ENCODE measurements at regions not wholly inside any gene's neighbourhood (a gene's known extent, or its start where the extent isn't known, plus 50 kb on each side); places are given as distances from the start of the nearest gene placed in this dataset.

DNA sequence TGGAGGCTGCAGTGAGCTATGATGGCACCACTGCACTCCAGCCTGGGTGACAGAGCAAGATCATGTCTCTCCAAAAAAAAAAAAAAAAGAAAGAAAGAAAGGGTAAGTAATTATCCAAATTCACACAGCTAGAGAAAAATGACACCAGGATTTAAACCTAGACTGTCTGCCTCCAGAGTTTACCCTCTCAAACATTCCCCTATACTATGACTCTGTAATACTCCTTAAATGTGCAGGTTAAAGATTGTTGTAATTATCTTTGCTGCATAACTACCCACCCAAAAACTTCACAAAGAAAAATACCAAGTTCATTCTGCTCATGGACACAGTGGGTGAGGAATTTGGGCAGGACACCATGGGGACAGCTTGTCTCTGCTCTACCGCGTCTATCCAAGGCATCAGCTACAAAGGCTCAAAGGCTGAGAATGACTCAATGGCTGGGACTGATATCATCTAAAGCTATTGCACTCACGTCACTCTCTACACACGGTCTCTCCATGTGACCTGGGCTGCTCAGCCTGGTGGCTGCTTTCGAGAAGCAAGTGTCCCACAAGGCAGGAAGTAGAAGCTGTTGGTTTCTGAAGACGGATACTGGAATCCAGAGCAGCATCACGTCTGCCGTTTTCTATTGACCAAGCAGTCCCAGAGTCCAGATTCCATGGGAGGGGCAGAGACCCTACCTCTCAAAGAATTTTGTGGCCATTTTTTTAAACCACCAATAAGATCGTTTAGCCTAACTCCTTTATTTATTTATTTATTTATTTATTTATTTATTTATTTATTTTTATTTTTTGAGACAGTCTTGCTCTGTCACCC is 185.7 kb upstream of the AUTS2 start:
- TF ChIP-seq CTCF (IDR thresholded peaks at IDR 0.05) (no peak), POLR2AphosphoS5 (IDR thresholded peaks at IDR 0.05) (peak; percentile 11)
- Histone ChIP-seq H3K9me3 (no peaks in the 10 kb centered on the region), H3K4me3 (no peak overlapping the region), H3K27me3 (replicated peaks; ENCODE audit: insufficient read depth) (no peaks in the 10 kb centered on the region), H3K36me3 (no peaks in the 10 kb centered on the region), H3K4me1 (replicated peaks) (no peaks in the 10 kb centered on the region), H3K27ac (no peak overlapping the region)
- 41% methylated on average over 9 of the region's 9 CpGs for WGBS
- no peak for DNase-seq (ENCODE audit: low spot score)
- intact Hi-C loops (cut with DNase I) = no loop called here

DNA sequence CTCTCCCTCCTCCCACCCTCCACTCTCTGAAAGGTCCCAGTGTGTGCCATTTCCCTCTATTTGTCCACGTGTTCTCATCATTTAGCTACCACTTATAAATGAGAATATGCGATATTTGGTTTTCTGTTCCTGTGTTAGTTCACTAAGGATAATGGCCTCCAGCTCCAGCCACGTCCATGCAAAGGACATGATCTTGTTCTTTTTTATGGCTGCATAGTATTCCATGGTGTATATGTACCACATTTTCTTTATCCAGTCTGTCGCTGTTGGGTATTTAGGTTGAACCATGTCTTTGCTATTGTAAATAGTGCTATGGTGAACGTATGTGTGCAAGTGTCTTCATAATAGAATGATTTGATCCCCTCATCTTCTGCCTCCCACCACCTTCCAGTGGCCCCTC is 183.7 kb upstream of the AUTS2 start:
- Histone ChIP-seq H3K27me3 (replicated peaks; ENCODE audit: insufficient read depth) (no peaks in the 10 kb centered on the region), H3K27ac (no peak overlapping the region), H3K36me3 (no peaks in the 10 kb centered on the region), H3K4me1 (replicated peaks) (no peaks in the 10 kb centered on the region), H3K4me3 (no peak overlapping the region), H3K9me3 (no peaks in the 10 kb centered on the region)
- 96% methylated on average over 5 of the region's 5 CpGs for WGBS
- DNase-seq (ENCODE audit: low spot score) = no peak
- TF ChIP-seq POLR2AphosphoS5 (IDR thresholded peaks at IDR 0.05) = no peak
- TF ChIP-seq POLR2A (IDR thresholded peaks at IDR 0.05) = no peak
- TF ChIP-seq CTCF (IDR thresholded peaks at IDR 0.05) = no peak
- intact Hi-C loops (cut with DNase I) = no loop called here

- intact Hi-C loops (cut with DNase I) = no loop called here
- no peak for DNase-seq (ENCODE audit: low spot score)
- Histone ChIP-seq H3K27me3 (replicated peaks; ENCODE audit: insufficient read depth) (no peaks in the 10 kb centered on the region), H3K27ac (no peak overlapping the region), H3K36me3 (no peaks in the 10 kb centered on the region), H3K4me3 (no peak overlapping the region), H3K4me1 (replicated peaks) (peaks cover 5% of the 10 kb centered on the region), H3K9me3 (no peaks in the 10 kb centered on the region)
- TF ChIP-seq POLR2A (IDR thresholded peaks at IDR 0.05) (no peak), CTCF (IDR thresholded peaks at IDR 0.05) (no peak), POLR2AphosphoS5 (IDR thresholded peaks at IDR 0.05) (no peak)
- WGBS = 67% methylated on average over 7 of the region's 7 CpGs
Measured at GRCh38 chr7:69418869-69419670, 179.2 kb upstream of the AUTS2 start.

DNA sequence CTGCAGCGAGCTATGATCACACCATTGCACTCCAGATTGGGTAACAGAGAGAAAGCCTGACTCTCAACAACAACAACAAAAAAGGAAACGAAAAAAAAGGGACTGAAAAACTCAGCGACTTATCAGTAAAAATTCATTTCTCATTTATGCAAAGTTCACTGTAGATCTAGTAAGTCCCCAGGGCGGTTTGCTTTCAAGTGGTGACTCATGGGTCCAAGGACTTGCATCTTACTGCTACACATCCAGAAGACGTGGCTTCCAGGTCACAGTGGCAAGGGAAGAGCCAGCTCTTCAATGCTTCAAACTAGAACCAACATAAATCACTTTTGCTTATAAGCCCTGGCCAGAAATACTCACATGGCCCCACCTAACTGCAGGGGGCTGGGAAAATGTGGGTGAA is 178.3 kb upstream of the AUTS2 start:
- 89% methylated on average over 5 of the region's 5 CpGs for WGBS
- H3K4me1 ChIP-seq (replicated peaks) = peaks cover 5% of the 10 kb centered on the region
- TF ChIP-seq POLR2AphosphoS5 (IDR thresholded peaks at IDR 0.05) = no peak
- no peak for TF ChIP-seq POLR2A (IDR thresholded peaks at IDR 0.05)
- no peak for TF ChIP-seq CTCF (IDR thresholded peaks at IDR 0.05)
- no peaks in the 10 kb centered on the region for H3K9me3 ChIP-seq
- no peaks in the 10 kb centered on the region for H3K27me3 ChIP-seq (replicated peaks; ENCODE audit: insufficient read depth)
- intact Hi-C loops (cut with DNase I) = no loop called here
- H3K27ac ChIP-seq = no peak overlapping the region
- no peak overlapping the region for H3K4me3 ChIP-seq
- H3K36me3 ChIP-seq = no peaks in the 10 kb centered on the region
- no peak for DNase-seq (ENCODE audit: low spot score)
